BJ (cell line): ENCODE measurements at regions not wholly inside any gene's neighbourhood (a gene's known extent, or its start where the extent isn't known, plus 50 kb on each side); places are given as distances from the start of the nearest gene placed in this dataset.

Experiments
- CTCF ChIA-PET: fragments of 350-600 bp; formaldehyde crosslinking; extraction: SDS; loops from one replicate; lab custom pipeline; 2021; ENCODE audit warnings: antibody characterized with exemption, inconsistent platforms; lab: Yijun Ruan, JAX
- POLR2A ChIA-PET: fragments of 300-600 bp; sonication (Branson Sonifier 250); formaldehyde crosslinking; extraction: SDS; loops from one replicate; lab custom pipeline; 2021; ENCODE audit warnings: antibody characterized with exemption; lab: Charles Lee
- DNase-seq: peaks from one replicate; pipeline ENCODE4 v3.0.0-alpha.2; 2011; ENCODE audit warnings: low read depth
- H3K27me3 ChIP-seq: 2 replicates; pipeline ENCODE4 v1.6.0; 2011; ENCODE audit warnings: low read length; ENCODE audit not compliant: control insufficient read depth, insufficient read depth
- H3K36me3 ChIP-seq: 2 replicates; pipeline ENCODE4 v1.5.1; 2011; ENCODE audit warnings: low read length; ENCODE audit not compliant: control insufficient read depth, insufficient read depth
- H3K4me3 ChIP-seq: 2 replicates; pipeline ENCODE4 v1.5.1; 2011; ENCODE audit warnings: low read depth, mild to moderate bottlenecking, control low read depth, low read length
- TF ChIP-seq, protein P1 (sequence below): IDR thresholded peaks from 2 replicates; pipeline ENCODE4 v1.5.1; 2011; ENCODE audit warnings: low read depth, mild to moderate bottlenecking, control low read depth, inconsistent platforms, low read length, moderate library complexity; ENCODE audit not compliant: insufficient read depth

DNA sequence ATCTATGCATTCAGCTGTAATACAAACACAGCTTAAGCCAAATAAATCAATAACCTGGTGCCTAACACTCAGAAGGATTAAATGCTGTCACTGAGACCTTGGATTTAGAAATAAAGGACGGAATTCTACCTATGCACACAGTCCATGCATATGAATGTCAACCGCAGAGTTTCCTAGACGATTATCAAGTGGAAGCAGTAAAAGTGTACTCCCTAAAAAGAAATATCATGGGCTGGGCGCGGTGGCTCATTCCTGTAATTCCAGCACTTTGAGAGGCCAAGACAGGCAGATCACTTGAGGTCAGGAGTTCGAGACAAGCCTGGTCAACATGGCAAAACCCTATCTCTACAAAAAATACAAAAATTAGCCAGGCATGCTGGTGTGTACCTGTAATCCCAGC is 188.2 kb upstream of the DYRK2 start:
- Histone ChIP-seq H3K36me3 (no peaks in the 10 kb centered on the region), H3K27me3 (no peaks in the 10 kb centered on the region), H3K4me3 (no peak overlapping the region)
- TF ChIP-seq, protein P1, sequence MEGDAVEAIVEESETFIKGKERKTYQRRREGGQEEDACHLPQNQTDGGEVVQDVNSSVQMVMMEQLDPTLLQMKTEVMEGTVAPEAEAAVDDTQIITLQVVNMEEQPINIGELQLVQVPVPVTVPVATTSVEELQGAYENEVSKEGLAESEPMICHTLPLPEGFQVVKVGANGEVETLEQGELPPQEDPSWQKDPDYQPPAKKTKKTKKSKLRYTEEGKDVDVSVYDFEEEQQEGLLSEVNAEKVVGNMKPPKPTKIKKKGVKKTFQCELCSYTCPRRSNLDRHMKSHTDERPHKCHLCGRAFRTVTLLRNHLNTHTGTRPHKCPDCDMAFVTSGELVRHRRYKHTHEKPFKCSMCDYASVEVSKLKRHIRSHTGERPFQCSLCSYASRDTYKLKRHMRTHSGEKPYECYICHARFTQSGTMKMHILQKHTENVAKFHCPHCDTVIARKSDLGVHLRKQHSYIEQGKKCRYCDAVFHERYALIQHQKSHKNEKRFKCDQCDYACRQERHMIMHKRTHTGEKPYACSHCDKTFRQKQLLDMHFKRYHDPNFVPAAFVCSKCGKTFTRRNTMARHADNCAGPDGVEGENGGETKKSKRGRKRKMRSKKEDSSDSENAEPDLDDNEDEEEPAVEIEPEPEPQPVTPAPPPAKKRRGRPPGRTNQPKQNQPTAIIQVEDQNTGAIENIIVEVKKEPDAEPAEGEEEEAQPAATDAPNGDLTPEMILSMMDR = no peak
- ChIA-PET CTCF (interaction anchor here (0.6 kb wide), 1 partner anchor 9 kb away, joined by 3 read pairs; no protein-coding TSS in a partner anchor), POLR2A (no interaction called here)
- DNase-seq = no peak

DNA sequence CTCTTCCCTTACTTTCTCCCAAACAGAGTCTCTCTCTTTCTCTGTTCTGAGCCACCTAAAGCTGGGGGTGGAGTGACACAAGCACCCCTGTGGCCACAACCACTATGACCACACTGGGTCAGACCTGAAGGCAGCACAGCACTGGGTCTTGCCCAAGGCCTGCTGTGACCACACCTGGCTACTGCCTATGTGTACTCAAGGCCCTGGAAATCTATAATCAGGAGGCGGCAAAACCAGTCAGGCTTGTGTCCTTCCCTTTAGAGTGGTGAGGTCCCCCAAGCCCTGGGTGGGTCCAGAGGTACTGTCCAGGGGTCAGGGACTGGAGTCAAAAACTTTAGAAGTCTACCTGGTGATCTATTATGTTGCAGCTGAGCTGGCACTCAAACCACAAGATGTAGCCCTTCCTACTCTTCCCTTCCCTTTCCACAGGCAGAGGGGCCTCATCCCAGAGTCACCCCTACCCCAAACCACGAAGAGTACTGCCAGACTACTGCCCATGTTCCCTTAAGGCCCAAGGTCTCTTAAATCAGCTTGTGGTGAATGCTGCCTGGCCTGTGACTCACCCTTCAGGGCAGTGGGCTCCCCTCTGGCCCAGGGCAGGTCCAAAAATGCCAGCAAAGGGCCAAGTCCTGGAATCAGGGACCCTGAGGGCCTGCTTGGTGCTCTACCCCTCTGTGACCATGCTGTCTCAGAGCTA is 179.8 kb upstream of the DYRK2 start:
- no peaks in the 10 kb centered on the region; the same call in 1 of the 2 replicates for H3K27me3 ChIP-seq
- ChIA-PET CTCF (interaction anchor here (0.6 kb wide), 1 partner anchor 9 kb away, joined by 3 read pairs; no protein-coding TSS in a partner anchor), POLR2A (no interaction called here)
- TF ChIP-seq, protein P1 = no peak
- no peak for DNase-seq
- no peak overlapping the region for H3K4me3 ChIP-seq
- no peaks in the 10 kb centered on the region for H3K36me3 ChIP-seq

DNA sequence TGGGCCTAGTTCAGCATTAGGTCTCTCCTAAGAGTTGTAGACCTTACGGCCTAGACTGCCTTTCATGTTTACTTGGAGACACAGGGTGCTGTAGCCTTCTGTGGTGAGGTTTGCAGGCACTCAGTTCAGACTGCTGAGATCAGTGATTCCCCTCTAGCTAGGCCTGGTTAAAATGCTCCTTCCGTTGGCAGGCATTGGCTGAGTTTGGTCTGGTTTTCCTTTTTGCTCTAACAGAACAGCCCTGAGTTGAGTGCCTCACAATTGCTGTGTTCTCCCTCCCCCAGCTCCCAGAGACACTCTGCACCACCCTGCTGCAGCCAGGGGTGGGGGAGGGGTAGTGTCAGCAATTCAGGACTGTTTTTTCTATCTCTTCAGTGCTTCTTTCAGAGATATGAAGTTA is 178.9 kb upstream of the DYRK2 start:
- DNase-seq = no peak
- H3K36me3 ChIP-seq = no peaks in the 10 kb centered on the region
- no peak overlapping the region for H3K4me3 ChIP-seq
- POLR2A ChIA-PET = no interaction called here
- no peaks in the 10 kb centered on the region; the same call in 1 of the 2 replicates for H3K27me3 ChIP-seq
- TF ChIP-seq, protein P1 = no peak
- CTCF ChIA-PET = interaction anchor here (0.8 kb wide), 1 partner anchor 16 kb away, joined by 3 read pairs; no protein-coding TSS in a partner anchor

DNA sequence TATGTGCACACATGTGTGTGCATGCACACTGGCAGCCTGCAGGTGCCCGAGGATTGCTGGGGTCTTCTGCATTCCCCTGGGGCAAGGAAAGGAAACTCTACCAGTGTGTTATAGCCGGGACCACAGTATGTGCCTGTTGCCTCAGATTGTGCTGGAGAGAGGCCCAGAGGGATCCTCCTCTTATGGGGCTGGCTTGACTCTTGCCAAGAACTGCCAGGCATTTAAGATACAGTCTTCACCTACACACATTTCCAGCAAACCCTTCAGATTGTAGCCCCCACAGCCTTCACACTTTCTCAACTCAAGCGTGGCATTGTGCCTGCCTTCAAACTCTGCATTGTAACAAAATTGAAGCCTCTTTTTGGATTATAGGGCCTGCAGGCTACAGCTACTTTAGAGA is 176.7 kb upstream of the DYRK2 start:
- Histone ChIP-seq H3K27me3 (peaks cover 1% of the 10 kb centered on the region; the same call in 1 of the 2 replicates), H3K4me3 (no peak overlapping the region), H3K36me3 (no peaks in the 10 kb centered on the region)
- ChIA-PET POLR2A (no interaction called here), CTCF (interaction anchor here (0.8 to 1.0 kb wide), 2 partner anchors 9 to 12 kb away, joined by 3 to 4 read pairs; no protein-coding TSS in a partner anchor)
- TF ChIP-seq, protein P1 = no peak
- DNase-seq = no peak

DNA sequence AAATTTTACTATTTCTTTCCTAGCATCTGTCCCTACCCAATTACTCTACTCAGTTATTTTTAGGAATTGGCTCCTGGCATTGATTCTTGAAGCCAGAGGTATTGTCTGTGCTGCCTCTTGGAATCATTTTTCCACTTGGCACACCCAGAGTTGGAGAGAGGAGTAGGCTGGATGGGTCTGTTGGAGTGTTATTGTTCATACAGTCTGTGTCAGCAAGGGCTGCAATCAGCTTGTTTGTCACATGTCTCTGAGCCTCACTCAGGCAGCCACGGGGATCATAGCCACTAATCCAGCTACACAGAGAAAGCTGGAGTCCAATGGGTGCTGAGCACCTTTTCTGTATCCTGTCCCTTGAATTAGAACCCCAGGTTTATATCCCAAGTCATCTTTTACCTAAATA is 176.0 kb upstream of the DYRK2 start:
- H3K36me3 ChIP-seq = no peaks in the 10 kb centered on the region
- no peak overlapping the region for H3K4me3 ChIP-seq
- 0 out of 2 replicates have a peak, but pooled peaks cover 1% of the 10 kb centered on the region for H3K27me3 ChIP-seq
- DNase-seq = no peak
- TF ChIP-seq, protein P1 = no peak
- CTCF ChIA-PET = interaction anchor here (0.8 to 1.0 kb wide), 2 partner anchors 8 to 12 kb away, joined by 3 to 4 read pairs; no protein-coding TSS in a partner anchor
- POLR2A ChIA-PET = interaction anchor here (0.6 kb wide), 1 partner anchor 9 kb away, joined by 10 read pairs; no protein-coding TSS in a partner anchor
